HepG2 (cell line): ENCODE measurements at regions not wholly inside any gene's neighbourhood (a gene's known extent, or its start where the extent isn't known, plus 50 kb on each side); places are given as distances from the start of the nearest gene placed in this dataset.

Experiments
- ATAC-seq: fragments of 200-7000 bp; cut with Tn5 transposase; 3 replicates; pipeline ENCODE4 v1.9.1; 2020; ENCODE audit warnings: mild to moderate bottlenecking, moderate library complexity
- BruUV-seq: library from RNA; stranded (reverse); fragments of 400-500 nt; replicated peaks from 2 replicates; lab custom pipeline; 2021; lab: Mats Ljungman, UMichigan
- CTCF ChIA-PET: fragments of 300-600 bp; formaldehyde crosslinking; extraction: SDS; loops from one replicate; lab custom pipeline; 2021; ENCODE audit warnings: low total read pairs, inconsistent platforms, low intra/inter-chr PET ratio; lab: Yijun Ruan, JAX
- POLR2A ChIA-PET: fragments of 350-600 bp; sonication (Branson Sonifier 250); formaldehyde crosslinking; loops from one replicate; lab custom pipeline; 2020; ENCODE audit warnings: antibody characterized with exemption, inconsistent platforms; lab: Yijun Ruan, JAX
- DNase-seq: peaks from one replicate; pipeline ENCODE4 v3.0.0-alpha.2; 2015; ENCODE audit warnings: low spot score
- FAIRE-seq: peaks from 3 replicates; lab custom pipeline; 2011; peaks lifted over from hg19 to GRCh38; lab: Jason Lieb, UNC
- H2AFZ ChIP-seq: one replicate; pipeline ENCODE4 v1.6.1; 2011; ENCODE audit warnings: low read length, inconsistent platforms
- H3K27ac ChIP-seq: fragments of 300-600 bp; 3 replicates; pipeline ENCODE4 v1.8.0; 2011; ENCODE audit warnings: mixed run types, mild to moderate bottlenecking, mixed read lengths, low read length, inconsistent platforms; ENCODE audit not compliant: insufficient read depth; ENCODE audit errors: extremely low read length
- H3K27me3 ChIP-seq, 2 experiments: fragments of 200-600 bp in 1 of 2; 2 replicates in 1 of 2; 3 replicates in 1 of 2; pipeline versions ENCODE4 v1.6.0 to v1.8.0; 2011; ENCODE audit warnings: low read length in 2 of 2, mild to moderate bottlenecking in 2 of 2, moderate library complexity in 2 of 2, inconsistent platforms in 1 of 2; ENCODE audit not compliant: insufficient read depth in 2 of 2, control insufficient read depth in 1 of 2
- H3K36me3 ChIP-seq, 2 experiments: fragments of 200-600 bp in 1 of 2; replicated peaks in 1 of 2; 2 replicates in 1 of 2; 3 replicates in 1 of 2; pipeline versions ENCODE4 v1.5.1 to v1.8.0; 2011; ENCODE audit warnings: low read length in 2 of 2, inconsistent platforms in 1 of 2; ENCODE audit not compliant: insufficient read depth in 2 of 2, control insufficient read depth in 1 of 2
- H3K4me1 ChIP-seq: 2 replicates; pipeline ENCODE4 v1.5.1; 2012; ENCODE audit warnings: low read length, inconsistent platforms; ENCODE audit not compliant: insufficient read depth
- H3K4me2 ChIP-seq: 2 replicates; pipeline ENCODE4 v1.6.0; 2011; ENCODE audit warnings: low read depth, low read length, inconsistent platforms
- H3K4me3 ChIP-seq, 3 experiments: fragments of 200-600 bp in 1 of 3; sonication (generic), shearing (Covaris generic) in 1 of 3; replicated peaks in 1 of 3; 2 replicates each; pipeline ENCODE4 v1.5.1; 2011 to 2016; ENCODE audit warnings: low read length in 3 of 3, inconsistent platforms in 2 of 3, low read depth in 2 of 3, mild to moderate bottlenecking in 2 of 3, control low read depth in 1 of 3, mixed read lengths in 1 of 3; ENCODE audit not compliant: insufficient read depth in 1 of 3
- H3K79me2 ChIP-seq: one replicate; pipeline ENCODE4 v1.6.1; 2011; ENCODE audit warnings: low read length, inconsistent platforms; ENCODE audit not compliant: insufficient read depth
- H3K9ac ChIP-seq: 2 replicates; pipeline ENCODE4 v1.6.0; 2011; ENCODE audit warnings: mild to moderate bottlenecking, low read depth, low read length, inconsistent platforms; ENCODE audit not compliant: insufficient read depth
- H3K9me3 ChIP-seq: 2 replicates; pipeline ENCODE4 v1.5.1; 2012; ENCODE audit warnings: mild to moderate bottlenecking, low read length
- H4K20me1 ChIP-seq: 2 replicates; pipeline ENCODE4 v1.6.0; 2011; ENCODE audit warnings: inconsistent platforms, mild to moderate bottlenecking, low read length, moderate library complexity; ENCODE audit not compliant: insufficient read depth
- CREB3 ChIP-seq: sonication (generic); formaldehyde crosslinking; IDR thresholded peaks from 2 replicates; pipeline ENCODE4 v1.5.0; 2020; ENCODE audit warnings: missing genetic modification reagents
- GATAD2A ChIP-seq: IDR thresholded peaks from 2 replicates; pipeline ENCODE4 v1.6.1; 2016
- GFI1 ChIP-seq: sonication (generic); formaldehyde crosslinking; IDR thresholded peaks from 2 replicates; pipeline ENCODE4 v1.5.0; 2020; ENCODE audit warnings: missing genetic modification reagents, mild to moderate bottlenecking, borderline replicate concordance
- HIC2 ChIP-seq: sonication (generic); formaldehyde crosslinking; IDR thresholded peaks from 2 replicates; pipeline ENCODE4 v1.9.0; 2022; ENCODE audit warnings: low read depth, missing genetic modification reagents
- RAD51 ChIP-seq: fragments of 450-650 bp; IDR thresholded peaks from 2 replicates; pipeline ENCODE4 v1.6.1; 2016; ENCODE audit warnings: borderline replicate concordance
- U2AF2 ChIP-seq: fragments of 200-400 bp; formaldehyde crosslinking; IDR thresholded peaks from 2 replicates; pipeline ENCODE4 v1.6.1; 2017; ENCODE audit warnings: low read depth, mild to moderate bottlenecking, low read length
- ZBTB34 ChIP-seq: sonication (generic); formaldehyde crosslinking; IDR thresholded peaks from 2 replicates; pipeline ENCODE4 v1.8.0; 2022; ENCODE audit warnings: mild to moderate bottlenecking, missing genetic modification reagents
- ZBTB49 ChIP-seq: sonication (generic); formaldehyde crosslinking; IDR thresholded peaks from 2 replicates; pipeline ENCODE4 v1.4.0; 2020; ENCODE audit warnings: missing genetic modification reagents, borderline replicate concordance
- ZBTB8A ChIP-seq: sonication (generic); formaldehyde crosslinking; IDR thresholded peaks from 2 replicates; pipeline ENCODE4 v1.4.0; 2020; ENCODE audit warnings: mild to moderate bottlenecking, low read depth, missing genetic modification reagents, borderline replicate concordance
- ZFP82 ChIP-seq: sonication (generic); formaldehyde crosslinking; IDR thresholded peaks from 2 replicates; pipeline ENCODE4 v1.5.1; 2020; ENCODE audit warnings: mild to moderate bottlenecking, missing genetic modification reagents, borderline replicate concordance
- ZFP91 ChIP-seq: sonication (generic); formaldehyde crosslinking; IDR thresholded peaks from 2 replicates; pipeline ENCODE4 v1.9.0; 2022; ENCODE audit warnings: missing genetic modification reagents, mild to moderate bottlenecking, borderline replicate concordance
- ZFYVE20 ChIP-seq: sonication (generic); formaldehyde crosslinking; IDR thresholded peaks from 2 replicates; pipeline ENCODE4 v1.8.0; 2023; ENCODE audit warnings: low read depth, mild to moderate bottlenecking, moderate library complexity, missing genetic modification reagents, borderline replicate concordance
- ZNF275 ChIP-seq: sonication (generic); formaldehyde crosslinking; IDR thresholded peaks from 2 replicates; pipeline ENCODE4 v1.8.0; 2022; ENCODE audit warnings: missing genetic modification reagents, mild to moderate bottlenecking, inconsistent platforms, borderline replicate concordance
- ZNF883 ChIP-seq: sonication (generic); formaldehyde crosslinking; IDR thresholded peaks from 2 replicates; pipeline ENCODE4 v1.5.1; 2020; ENCODE audit warnings: mild to moderate bottlenecking, missing genetic modification reagents; ENCODE audit errors: not compliant biosample characterization
- WGBS: methylation state at CpG from one replicate; pipeline ENCODE4 v1.1.6; 2017; ENCODE audit warnings: low lambda C conversion rate; 5-methylcytosine and 5-hydroxymethylcytosine counted together
- in situ Hi-C: cut with HindIII; loops from 2 replicates; pipeline ENCODE4 v1.10.0; 2017; ENCODE audit warnings: low pct_unique_long_range_greater_than_20kb; ENCODE audit not compliant: extremely low pct_ligation_motif_present
- intact Hi-C: fragments of 100-400 bp; cut with micrococcal nuclease; formaldehyde crosslinking; loops from one replicate; pipeline ENCODE4 v1.10.0; 2022; ENCODE audit not compliant: unreplicated experiment

- no peak for FAIRE-seq
- WGBS = 3% methylated on average over 2 of the region's 2 CpGs
- no peak for TF ChIP-seq ZNF883 (CRISPR knock-in tag)
- no peak for TF ChIP-seq ZBTB34 (CRISPR knock-in tag)
- no peak for TF ChIP-seq RAD51
- TF ChIP-seq U2AF2 = no peak
- TF ChIP-seq ZBTB8A = no peak
- TF ChIP-seq HIC2 (CRISPR knock-in tag) = no peak
- no peak for TF ChIP-seq GFI1 (CRISPR knock-in tag)
- TF ChIP-seq GATAD2A (CRISPR knock-in tag) = no peak
- no peak for TF ChIP-seq ZFP91
- no peak for TF ChIP-seq ZNF275 (CRISPR knock-in tag)
- TF ChIP-seq ZFYVE20 (CRISPR knock-in tag) = no peak
- TF ChIP-seq CREB3 = no peak
- no peak for TF ChIP-seq ZFP82 (CRISPR knock-in tag)
- no peak for TF ChIP-seq ZBTB49 (CRISPR knock-in tag)
Observed at GRCh38 chr10:10714327-10714726, 303.3 kb upstream of the CELF2 start.

More at GRCh38 chr10:10714327-10714726, 303.3 kb upstream of the CELF2 start:
- H3K9me3 ChIP-seq = peaks cover 64% of the 10 kb centered on the region
- in situ Hi-C loops = no loop called here
- H3K36me3 ChIP-seq = no peaks in the 10 kb centered on the region
- H4K20me1 ChIP-seq = no peaks in the 10 kb centered on the region
- H3K4me2 ChIP-seq = no peak overlapping the region
- no peak for DNase-seq
- POLR2A ChIA-PET = no interaction called here
- no peak overlapping the region for H3K4me3 ChIP-seq
- H3K27me3 ChIP-seq = no peaks in the 10 kb centered on the region
- BruUV-seq = no TSS peak
- ATAC-seq = no peak
- no peak overlapping the region for H3K27ac ChIP-seq
- H3K9ac ChIP-seq = no peak overlapping the region
- intact Hi-C loops = no loop called here
- no peaks in the 10 kb centered on the region for H3K4me1 ChIP-seq
- no peak overlapping the region for H2AFZ ChIP-seq
- CTCF ChIA-PET = no interaction called here
- no peaks in the 10 kb centered on the region for H3K79me2 ChIP-seq
